SW 1271 (cell line): ENCODE measurements at regions not wholly inside any gene's neighbourhood (a gene's known extent, or its start where the extent isn't known, plus 50 kb on each side); places are given as distances from the start of the nearest gene placed in this dataset.
A peak's percentile ranks its signal among the peaks of the same experiment; 100 is the strongest.

Source experiments
- DNase-seq, 2 experiments: peaks; one replicate each; lab custom pipeline; 2025; lab: John Stamatoyannopoulos, UW

DNA sequence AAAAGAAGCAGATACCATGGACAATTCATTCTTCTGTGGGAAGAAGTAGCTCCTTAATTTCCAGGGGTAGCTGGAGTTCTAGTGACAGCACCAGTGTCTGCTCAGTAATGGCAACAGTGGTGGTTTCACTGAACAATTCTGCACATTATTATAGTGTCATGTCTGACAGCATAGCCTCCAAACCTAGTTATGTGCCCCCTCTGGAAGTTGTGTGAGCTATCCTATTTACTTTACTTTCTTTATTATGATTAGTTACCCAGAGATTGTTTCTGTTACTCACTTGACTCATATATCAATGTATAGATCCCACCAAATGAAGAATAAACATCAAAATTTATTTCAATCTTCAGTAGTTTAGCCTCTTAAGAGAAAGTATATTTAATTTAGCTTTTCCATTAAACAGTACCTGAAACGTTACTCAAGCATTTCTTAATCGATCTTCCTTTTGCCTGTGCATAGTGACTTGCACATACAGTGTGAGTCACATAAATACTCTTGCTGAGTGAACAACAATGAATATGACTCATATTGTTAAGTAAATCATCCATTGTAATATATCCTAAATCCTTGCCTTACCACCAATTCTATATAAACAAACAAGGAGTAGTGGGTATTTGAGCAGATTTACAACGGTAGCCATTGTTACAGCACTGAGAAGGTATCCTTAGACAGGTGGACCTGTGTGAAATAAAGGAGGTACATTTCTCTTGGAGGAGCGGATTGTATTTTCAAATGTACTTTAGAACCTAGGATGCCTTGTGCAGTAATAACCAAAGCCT, 534.7 kb downstream of the ANKRD50 start:
- peak in 1 of 2 experiments; percentile 31 for DNase-seq

DNA sequence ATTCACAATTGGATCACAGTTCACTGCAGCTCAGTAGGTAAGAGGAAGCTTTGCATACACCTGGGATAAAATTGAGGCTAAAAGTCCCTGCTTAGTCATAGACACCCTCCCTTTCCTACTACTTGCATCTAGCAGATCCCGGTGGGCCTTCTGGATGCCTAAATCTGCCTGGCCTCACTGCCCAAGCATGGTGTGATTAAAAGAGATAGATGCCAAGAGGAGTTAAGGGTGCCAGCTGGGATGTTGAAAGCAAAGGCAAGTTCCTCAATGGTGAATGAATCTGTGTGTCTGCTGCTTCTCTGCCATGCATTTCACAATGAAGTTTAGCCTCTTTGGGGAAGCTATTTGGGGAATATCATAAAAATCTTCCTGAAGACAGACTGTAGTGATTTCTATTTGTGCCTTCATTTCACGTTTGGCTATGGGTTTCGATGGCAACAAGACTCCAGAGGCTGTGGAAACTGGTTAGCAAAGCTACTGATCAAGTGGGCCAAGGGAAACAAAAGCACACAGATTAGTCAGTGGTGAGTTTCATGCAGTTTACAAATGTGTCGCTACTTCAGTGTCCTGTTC, 534.0 kb downstream of the ANKRD50 start:
- DNase-seq, result no peak

GRCh38 chr4:124179506-124180186, 532.9 kb downstream of the ANKRD50 start:
- no peak for DNase-seq

- DNase-seq, result no peak
Observed at GRCh38 chr4:124181039-124181438, 531.5 kb downstream of the ANKRD50 start.

- DNase-seq, result no peak
Observed at GRCh38 chr4:124183231-124183630, 529.3 kb downstream of the ANKRD50 start.

- no peak for DNase-seq
Observed at GRCh38 chr4:124183926-124184325, 528.6 kb downstream of the ANKRD50 start.

- DNase-seq, result no peak
Observed at GRCh38 chr4:124184792-124185191, 527.7 kb downstream of the ANKRD50 start.

DNA sequence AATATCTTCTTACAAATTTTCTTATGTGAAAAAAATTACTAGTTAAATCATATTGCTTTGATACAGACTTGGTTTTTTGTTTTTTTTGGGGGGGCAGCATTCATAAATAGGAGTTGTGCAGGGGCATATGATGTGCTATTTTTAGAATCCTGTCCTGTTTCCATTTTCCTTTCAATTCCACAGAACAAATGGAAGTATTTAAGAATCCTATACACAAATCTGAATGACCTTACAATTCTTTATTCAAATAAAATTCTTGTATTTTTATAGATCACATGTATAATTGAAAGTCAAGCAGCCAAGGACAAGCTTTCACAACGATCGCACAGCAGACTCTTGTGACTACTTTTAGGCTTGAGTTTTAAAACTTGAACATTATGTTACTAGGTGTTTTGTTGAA, 523.9 kb downstream of the ANKRD50 start:
- no peak for DNase-seq

DNA sequence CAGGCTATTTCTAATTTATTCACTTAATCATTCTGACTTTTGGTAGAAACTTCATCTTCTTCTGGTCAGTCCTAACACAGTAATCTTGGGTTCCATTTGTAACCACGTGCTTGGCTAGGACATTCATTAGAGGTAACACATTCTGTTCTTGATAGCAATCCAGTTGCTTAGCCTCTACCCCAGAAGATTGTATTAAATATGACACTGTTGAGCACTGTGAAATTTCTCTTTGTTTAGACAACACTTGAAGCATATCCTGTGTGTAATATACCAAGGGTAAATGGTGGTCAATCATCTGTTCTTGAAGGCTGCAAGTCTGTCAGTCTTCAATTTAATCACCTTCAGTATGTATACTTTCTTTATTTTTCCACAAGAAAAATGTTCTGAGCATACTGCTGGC, 523.0 kb downstream of the ANKRD50 start:
- no peak for DNase-seq

DNA sequence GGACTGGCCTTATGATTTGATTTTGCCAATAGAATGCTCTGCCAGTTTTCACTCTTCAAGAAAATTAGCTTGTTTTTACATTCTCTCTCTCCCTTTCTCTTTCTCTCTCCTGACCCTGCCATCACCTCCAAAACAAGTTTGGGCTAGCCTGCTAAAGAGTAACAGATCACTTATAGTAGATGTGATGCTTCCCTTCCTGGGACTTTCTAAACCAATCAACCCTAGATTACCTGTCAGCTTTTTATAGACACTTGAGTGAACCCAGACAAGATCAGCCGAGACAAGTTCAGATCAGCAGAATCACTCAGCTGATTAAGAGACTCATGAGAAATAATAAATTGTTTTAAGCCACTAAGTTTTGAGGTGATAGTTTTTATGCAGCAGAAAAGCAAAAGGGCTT, 521.2 kb downstream of the ANKRD50 start:
- DNase-seq, result no peak

GRCh38 chr4:124192544-124192943, 520.0 kb downstream of the ANKRD50 start:
- DNase-seq, result no peak

DNA sequence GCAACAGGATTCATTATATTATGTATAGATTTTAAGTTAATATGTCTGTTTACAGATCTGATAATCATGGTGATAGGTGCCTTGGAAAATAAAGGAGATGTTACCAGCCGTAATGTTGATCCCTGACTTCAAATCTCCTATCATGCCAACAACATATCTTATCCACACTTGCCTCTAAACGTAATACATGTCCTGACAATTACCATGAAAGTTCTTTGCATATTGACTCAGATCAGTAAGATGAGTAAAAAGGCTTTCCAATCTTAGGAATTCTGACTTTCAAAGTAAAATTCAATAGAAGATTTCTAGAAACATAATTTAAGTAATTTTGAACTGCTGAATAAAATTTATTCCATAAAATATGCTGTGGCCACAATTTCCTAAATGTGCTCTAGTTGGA, 513.3 kb downstream of the ANKRD50 start:
- no peak for DNase-seq

GRCh38 chr4:124199755-124200154, 512.8 kb downstream of the ANKRD50 start:
- peak in 1 of 2 experiments; percentile 23 for DNase-seq

- DNase-seq, result no peak
Observed at GRCh38 chr4:124201636-124202035, 510.9 kb downstream of the ANKRD50 start.

GRCh38 chr4:124202099-124202498, 510.4 kb downstream of the ANKRD50 start:
- DNase-seq, result peak in 1 of 2 experiments; percentile 7

DNA sequence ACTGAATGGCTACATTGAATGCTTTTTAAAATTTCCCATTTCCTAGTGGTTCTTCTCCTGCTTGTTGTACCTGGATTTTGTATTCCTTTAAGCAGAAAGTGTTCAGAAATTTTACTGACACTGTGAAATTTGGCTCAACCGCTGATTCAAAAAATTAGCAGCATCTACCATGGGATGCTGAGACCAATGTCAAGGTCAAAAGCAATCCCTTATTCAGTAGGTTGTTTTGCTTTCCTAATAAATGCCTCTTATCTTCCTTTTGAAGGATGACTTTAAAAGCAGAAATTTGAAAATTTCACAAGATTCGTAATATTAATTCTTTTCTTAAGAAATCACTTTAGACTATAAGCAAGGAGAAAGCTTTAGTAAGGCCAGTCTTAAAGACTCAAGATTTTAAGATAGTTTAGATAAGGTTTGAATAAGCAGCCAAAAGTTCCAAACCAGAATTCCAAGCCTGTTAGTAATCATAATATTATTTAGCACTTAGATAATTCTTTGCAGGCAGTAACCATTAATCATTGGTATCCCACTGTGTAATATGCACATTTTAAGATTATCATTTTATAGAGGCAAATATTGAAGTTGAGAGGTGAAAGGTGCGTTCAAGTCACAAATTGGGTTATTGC, 508.8 kb downstream of the ANKRD50 start:
- no peak for DNase-seq

DNA sequence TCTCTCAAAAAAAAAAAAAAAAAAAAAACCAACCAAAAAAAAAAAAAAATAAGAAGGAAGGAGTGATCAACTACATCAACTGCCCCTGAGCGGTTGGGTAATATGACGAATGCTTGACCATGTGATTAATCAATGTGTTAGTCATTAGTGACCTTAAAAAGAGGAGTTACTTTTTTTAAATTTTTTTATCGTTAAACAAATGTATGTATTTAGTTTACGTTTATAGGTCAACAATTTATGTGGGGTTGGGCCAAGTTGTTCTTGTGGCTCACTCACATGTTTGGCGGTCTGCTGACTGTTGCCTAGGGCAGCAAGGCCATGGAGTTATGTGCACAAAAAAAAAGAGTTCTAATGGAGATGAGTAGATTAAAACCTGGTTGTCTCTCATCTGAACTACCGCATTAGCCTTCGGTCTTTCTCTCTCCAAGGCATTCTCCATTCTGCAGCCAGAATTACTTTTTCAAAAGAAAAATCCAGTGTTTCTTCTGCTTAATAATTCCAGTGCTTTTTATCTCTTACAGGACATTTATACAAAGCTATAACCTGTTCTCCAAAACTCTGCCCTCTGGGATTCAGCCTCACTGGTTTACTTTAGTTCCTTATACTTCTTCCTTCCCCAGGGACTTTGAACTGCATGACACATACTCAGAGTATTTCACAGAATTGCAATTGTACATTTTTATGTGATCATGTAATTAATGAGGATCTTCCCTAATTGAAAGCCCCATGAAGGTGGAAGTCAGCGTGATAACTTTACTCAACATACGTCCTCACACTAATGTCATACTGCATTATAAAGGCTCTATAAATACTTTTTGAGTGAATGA, 505.5 kb downstream of the ANKRD50 start:
- no peak for DNase-seq

- no peak for DNase-seq
Observed at GRCh38 chr4:124209211-124209610, 503.3 kb downstream of the ANKRD50 start.

DNA sequence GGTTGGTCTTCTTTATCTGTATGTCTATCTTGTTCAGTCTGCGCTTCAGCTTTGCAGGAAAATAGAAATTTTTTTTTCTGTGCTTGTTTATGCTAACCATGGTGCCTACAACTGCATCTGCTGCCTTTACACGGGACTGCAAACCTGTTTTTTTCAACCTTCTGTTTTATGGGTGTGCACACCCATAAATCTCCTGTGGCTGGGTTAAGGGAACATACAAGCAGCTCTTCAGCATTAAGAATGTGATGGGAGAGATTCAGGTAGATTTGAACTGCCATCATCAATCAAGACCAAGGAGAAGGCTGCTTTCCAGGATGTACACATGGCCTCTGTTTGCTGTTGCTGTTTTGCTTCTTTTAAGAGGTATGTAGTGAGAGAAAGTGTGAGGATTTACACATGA, 502.9 kb downstream of the ANKRD50 start:
- DNase-seq, result no peak

GRCh38 chr4:124210746-124211145, 501.8 kb downstream of the ANKRD50 start:
- DNase-seq, result no peak

- no peak for DNase-seq
Observed at GRCh38 chr4:124212815-124213630, 499.5 kb downstream of the ANKRD50 start.
